Uterus (tissue), 2 donors: ENCODE measurements at regions not wholly inside any gene's neighbourhood (a gene's known extent, or its start where the extent isn't known, plus 50 kb on each side); places are given as distances from the start of the nearest gene placed in this dataset.

Source experiments
- CTCF ChIP-seq, 4 experiments: fragments of 200-600 bp in 2 of 4; fragments of 450-650 bp in 2 of 4; sonication (generic) in 2 of 4; IDR thresholded peaks; one replicate each; pipeline ENCODE4 v1.5.1; 2016 to 2019; ENCODE audit warnings: antibody characterized with exemption in 4 of 4, mild to moderate bottlenecking in 2 of 4, moderate library complexity in 1 of 4
- POLR2A ChIP-seq, 2 donors: fragments of 450-650 bp; IDR thresholded peaks; one replicate each; pipeline ENCODE4 v1.6.1; 2016; ENCODE audit warnings: antibody characterized with exemption in 2 of 2, mild to moderate bottlenecking in 1 of 2, moderate library complexity in 1 of 2

GRCh38 chr18:38587571-38587970, 1022.0 kb upstream of the CELF4 start:
- TF ChIP-seq CTCF (IDR thresholded peaks at IDR 0.05) (no peak), POLR2A (IDR thresholded peaks at IDR 0.05) (no peak)
